Suprapubic skin (tissue), 4 donors: ENCODE measurements at regions not wholly inside any gene's neighbourhood (a gene's known extent, or its start where the extent isn't known, plus 50 kb on each side); places are given as distances from the start of the nearest gene placed in this dataset.

Source experiments
- DNase-seq, 2 donors: peaks; one replicate each; pipeline ENCODE4 v3.0.0-alpha.2; 2019; ENCODE audit warnings: low spot score in 2 of 2
- H3K27ac ChIP-seq: fragments of 200-600 bp; sonication (generic); one replicate; pipeline ENCODE4 v1.5.1; 2019
- H3K27me3 ChIP-seq: fragments of 200-600 bp; sonication (generic); one replicate; pipeline ENCODE4 v1.5.1; 2019
- H3K36me3 ChIP-seq: fragments of 200-600 bp; sonication (generic); one replicate; pipeline ENCODE4 v1.5.1; 2019
- H3K4me1 ChIP-seq: fragments of 200-600 bp; sonication (generic); one replicate; pipeline ENCODE4 v1.5.1; 2019
- H3K4me3 ChIP-seq: fragments of 200-600 bp; sonication (generic); one replicate; pipeline ENCODE4 v1.5.1; 2019; ENCODE audit warnings: mild to moderate bottlenecking
- H3K9me3 ChIP-seq: fragments of 200-600 bp; sonication (generic); one replicate; pipeline ENCODE4 v1.5.1; 2019
- CTCF ChIP-seq, 2 donors: fragments of 200-600 bp in 1 of 2; fragments of 450-650 bp in 1 of 2; sonication (generic) in 1 of 2; IDR thresholded peaks; one replicate each; pipeline ENCODE4 v1.5.1; 2016 to 2019; ENCODE audit warnings: antibody characterized with exemption in 2 of 2, mild to moderate bottlenecking in 1 of 2, moderate library complexity in 1 of 2
- EP300 ChIP-seq: sonication (generic); formaldehyde crosslinking; IDR thresholded peaks from one replicate; pipeline ENCODE4 v1.6.1; 2017; ENCODE audit warnings: antibody characterized with exemption
- POLR2A ChIP-seq, 2 donors: fragments of 450-650 bp; IDR thresholded peaks; one replicate each; pipeline ENCODE4 v1.6.1; 2017; ENCODE audit warnings: antibody characterized with exemption in 2 of 2, mild to moderate bottlenecking in 2 of 2, moderate library complexity in 2 of 2
- POLR2AphosphoS5 ChIP-seq, 3 donors: sonication (generic); formaldehyde crosslinking; IDR thresholded peaks; one replicate each; pipeline ENCODE4 v1.6.1; 2017; ENCODE audit warnings: antibody characterized with exemption in 3 of 3
- WGBS: methylation state at CpG from one replicate; pipeline ENCODE4 v1.1.5; 2018; 5-methylcytosine and 5-hydroxymethylcytosine counted together

- DNase-seq, result no peak
Observed at GRCh38 chr3:82423268-82424030, 662.0 kb upstream of the GBE1 start.

GRCh38 chr3:82416830-82417229 is 655.4 kb upstream of the GBE1 start:
- no peaks in the 10 kb centered on the region for H3K36me3 ChIP-seq
- no peak overlapping the region for H3K27ac ChIP-seq
- H3K4me3 ChIP-seq, result no peak overlapping the region
- H3K9me3 ChIP-seq, result no peaks in the 10 kb centered on the region
- 61% methylated on average over 1 of the region's 1 CpG for WGBS
- no peak for DNase-seq
- H3K4me1 ChIP-seq, result no peaks in the 10 kb centered on the region
- no peak for TF ChIP-seq POLR2A (IDR thresholded peaks at IDR 0.05)
- TF ChIP-seq CTCF (IDR thresholded peaks at IDR 0.05), result no peak
- TF ChIP-seq POLR2AphosphoS5 (IDR thresholded peaks at IDR 0.05), result no peak
- TF ChIP-seq EP300, result no peak
- H3K27me3 ChIP-seq, result no peaks in the 10 kb centered on the region

More at GRCh38 chr3:82423268-82424030, 662.0 kb upstream of the GBE1 start:
- TF ChIP-seq EP300 (no peak), CTCF (IDR thresholded peaks at IDR 0.05) (no peak), POLR2A (IDR thresholded peaks at IDR 0.05) (no peak), POLR2AphosphoS5 (IDR thresholded peaks at IDR 0.05) (no peak)
- no peaks in the 10 kb centered on the region for H3K27me3 ChIP-seq
- H3K9me3 ChIP-seq, result no peaks in the 10 kb centered on the region
- H3K27ac ChIP-seq, result no peak overlapping the region
- no peaks in the 10 kb centered on the region for H3K4me1 ChIP-seq
- H3K36me3 ChIP-seq, result no peaks in the 10 kb centered on the region
- no peak overlapping the region for H3K4me3 ChIP-seq
- 40% methylated on average over 2 of the region's 2 CpGs for whole genome bisulfite sequencing

- DNase-seq, result no peak
- no peak overlapping the region for H3K27ac ChIP-seq
- WGBS, result 33% methylated on average over 1 of the region's 1 CpG
- no peaks in the 10 kb centered on the region for H3K36me3 ChIP-seq
- no peaks in the 10 kb centered on the region for H3K27me3 ChIP-seq
- TF ChIP-seq CTCF (IDR thresholded peaks at IDR 0.05), result no peak
- TF ChIP-seq POLR2AphosphoS5 (IDR thresholded peaks at IDR 0.05), result no peak
- H3K4me3 ChIP-seq, result no peak overlapping the region
- no peaks in the 10 kb centered on the region for H3K9me3 ChIP-seq
- no peaks in the 10 kb centered on the region for H3K4me1 ChIP-seq
Observed at GRCh38 chr3:82416349-82416748, 654.9 kb upstream of the GBE1 start.

GRCh38 chr3:82413171-82413570 is 651.7 kb upstream of the GBE1 start:
- Histone ChIP-seq H3K9me3 (no peaks in the 10 kb centered on the region), H3K4me1 (no peaks in the 10 kb centered on the region), H3K36me3 (no peaks in the 10 kb centered on the region), H3K27ac (no peak overlapping the region), H3K4me3 (no peak overlapping the region), H3K27me3 (no peaks in the 10 kb centered on the region)
- TF ChIP-seq EP300, result no peak
- no peak for TF ChIP-seq CTCF (IDR thresholded peaks at IDR 0.05)
- TF ChIP-seq POLR2AphosphoS5 (IDR thresholded peaks at IDR 0.05), result no peak
- no peak for TF ChIP-seq POLR2A (IDR thresholded peaks at IDR 0.05)
- no peak for DNase-seq
- WGBS, result 86% methylated on average over 2 of the region's 2 CpGs

- no peaks in the 10 kb centered on the region for H3K36me3 ChIP-seq
- no peaks in the 10 kb centered on the region for H3K4me1 ChIP-seq
- TF ChIP-seq POLR2A (IDR thresholded peaks at IDR 0.05) (no peak), EP300 (no peak), POLR2AphosphoS5 (IDR thresholded peaks at IDR 0.05) (no peak), CTCF (IDR thresholded peaks at IDR 0.05) (no peak)
- H3K9me3 ChIP-seq, result no peaks in the 10 kb centered on the region
- no peak for DNase-seq
- no peak overlapping the region for H3K4me3 ChIP-seq
- H3K27ac ChIP-seq, result no peak overlapping the region
- no peaks in the 10 kb centered on the region for H3K27me3 ChIP-seq
Observed at GRCh38 chr3:82410366-82410765, 648.9 kb upstream of the GBE1 start.
